ENCODE measurements at regions not wholly inside any gene's neighbourhood (a gene's known extent, or its start where the extent isn't known, plus 50 kb on each side); places are given as distances from the start of the nearest gene placed in this dataset.

GRCh38 chr5:120386981-120387380 is 77.1 kb upstream of the PRR16 start:
- H3K4me1 ChIP-seq = no peaks in the 10 kb centered on the region
- H3K27ac ChIP-seq = no peak overlapping the region
- no peaks in the 10 kb centered on the region for H3K36me3 ChIP-seq (ENCODE audit: control insufficient read depth, insufficient read depth, low read length)
- TF ChIP-seq CTCF (IDR thresholded peaks at IDR 0.05) = no peak
- no peak overlapping the region for H3K4me3 ChIP-seq (ENCODE audit: low read depth, low read length)
- H3K4me2 ChIP-seq (ENCODE audit: low read length) = no peak overlapping the region
- H3K9ac ChIP-seq = no peak overlapping the region
- H2AFZ ChIP-seq = no peak overlapping the region
- H3K79me2 ChIP-seq = no peaks in the 10 kb centered on the region
- H3K27me3 ChIP-seq (ENCODE audit: control insufficient read depth, insufficient read depth, low read length) = no peaks in the 10 kb centered on the region
- no peaks in the 10 kb centered on the region for H3K9me3 ChIP-seq (ENCODE audit: control insufficient read depth, low read length)

- H3K4me1 ChIP-seq = no peaks in the 10 kb centered on the region
- no peaks in the 10 kb centered on the region for H3K36me3 ChIP-seq (ENCODE audit: control insufficient read depth, insufficient read depth, low read length)
- no peak for TF ChIP-seq CTCF (IDR thresholded peaks at IDR 0.05)
- no peaks in the 10 kb centered on the region for H3K9me3 ChIP-seq (ENCODE audit: control insufficient read depth, low read length)
- no peak overlapping the region for H3K9ac ChIP-seq
- no peak overlapping the region for H3K27ac ChIP-seq
- no peak overlapping the region for H2AFZ ChIP-seq
- H3K27me3 ChIP-seq (ENCODE audit: control insufficient read depth, insufficient read depth, low read length) = no peaks in the 10 kb centered on the region
- no peak overlapping the region for H3K4me3 ChIP-seq (ENCODE audit: low read depth, low read length)
- no peak overlapping the region for H3K4me2 ChIP-seq (ENCODE audit: low read length)
- H3K79me2 ChIP-seq = no peaks in the 10 kb centered on the region
These were observed 75.9 kb upstream of the PRR16 start for GRCh38 chr5:120388016-120388781.

GRCh38 chr5:120394259-120394658 is 69.8 kb upstream of the PRR16 start:
- Histone ChIP-seq H3K27me3 (ENCODE audit: control insufficient read depth, insufficient read depth, low read length) (no peaks in the 10 kb centered on the region), H3K9ac (no peak overlapping the region), H3K4me2 (ENCODE audit: low read length) (no peak overlapping the region), H3K27ac (no peak overlapping the region), H3K4me1 (no peaks in the 10 kb centered on the region), H3K9me3 (ENCODE audit: control insufficient read depth, low read length) (no peaks in the 10 kb centered on the region), H3K4me3 (ENCODE audit: low read depth, low read length) (no peak overlapping the region), H3K79me2 (no peaks in the 10 kb centered on the region), H2AFZ (no peak overlapping the region), H3K36me3 (ENCODE audit: control insufficient read depth, insufficient read depth, low read length) (no peaks in the 10 kb centered on the region)
- no peak for TF ChIP-seq CTCF (IDR thresholded peaks at IDR 0.05)

GRCh38 chr5:120396186-120396585 is 67.9 kb upstream of the PRR16 start:
- Histone ChIP-seq H3K36me3 (ENCODE audit: control insufficient read depth, insufficient read depth, low read length) (no peaks in the 10 kb centered on the region), H3K9me3 (ENCODE audit: control insufficient read depth, low read length) (no peaks in the 10 kb centered on the region), H3K9ac (no peak overlapping the region), H2AFZ (no peak overlapping the region), H3K27me3 (ENCODE audit: control insufficient read depth, insufficient read depth, low read length) (no peaks in the 10 kb centered on the region), H3K27ac (no peak overlapping the region), H3K4me2 (ENCODE audit: low read length) (no peak overlapping the region), H3K4me3 (ENCODE audit: low read depth, low read length) (no peak overlapping the region), H3K4me1 (no peaks in the 10 kb centered on the region), H3K79me2 (no peaks in the 10 kb centered on the region)
- TF ChIP-seq CTCF (IDR thresholded peaks at IDR 0.05) = no peak

- H2AFZ ChIP-seq = no peak overlapping the region
- no peak overlapping the region for H3K27ac ChIP-seq
- no peak overlapping the region for H3K4me2 ChIP-seq (ENCODE audit: low read length)
- H3K4me3 ChIP-seq (ENCODE audit: low read depth, low read length) = no peak overlapping the region
- no peaks in the 10 kb centered on the region for H3K4me1 ChIP-seq
- no peaks in the 10 kb centered on the region for H3K79me2 ChIP-seq
- H3K27me3 ChIP-seq (ENCODE audit: control insufficient read depth, insufficient read depth, low read length) = no peaks in the 10 kb centered on the region
- H3K36me3 ChIP-seq (ENCODE audit: control insufficient read depth, insufficient read depth, low read length) = no peaks in the 10 kb centered on the region
- TF ChIP-seq CTCF (IDR thresholded peaks at IDR 0.05) = no peak
- H3K9ac ChIP-seq = no peak overlapping the region
- no peaks in the 10 kb centered on the region for H3K9me3 ChIP-seq (ENCODE audit: control insufficient read depth, low read length)
These were observed 63.7 kb upstream of the PRR16 start for GRCh38 chr5:120400356-120400755.
